ENCODE measurements at regions not wholly inside any gene's neighbourhood (a gene's known extent, or its start where the extent isn't known, plus 50 kb on each side); places are given as distances from the start of the nearest gene placed in this dataset.

DNA sequence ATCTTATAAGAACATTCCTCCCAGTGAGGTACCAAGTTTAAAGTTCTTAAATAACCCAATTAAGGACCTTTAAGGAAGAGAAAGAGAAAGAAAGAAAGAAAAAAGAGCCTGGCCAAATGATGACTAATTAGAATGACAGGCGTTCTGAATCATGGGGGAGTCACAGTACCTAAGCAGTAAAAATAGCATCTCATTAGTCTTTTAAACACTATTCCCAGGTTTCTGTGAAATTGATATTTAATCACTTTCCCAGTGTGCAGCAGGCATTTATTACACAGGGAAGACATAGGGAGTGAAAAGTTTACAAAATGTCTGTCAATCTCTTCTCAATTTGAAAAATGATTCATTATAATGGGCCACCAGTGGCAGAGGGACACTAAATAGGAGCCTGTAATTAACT, 251.4 kb upstream of the MANEA start:
- no peak for DNase-seq (ENCODE audit: low read depth)
- H3K4me3 ChIP-seq (ENCODE audit: control insufficient read depth, low read depth, low read length) = no peak overlapping the region
- TF ChIP-seq, protein P1, sequence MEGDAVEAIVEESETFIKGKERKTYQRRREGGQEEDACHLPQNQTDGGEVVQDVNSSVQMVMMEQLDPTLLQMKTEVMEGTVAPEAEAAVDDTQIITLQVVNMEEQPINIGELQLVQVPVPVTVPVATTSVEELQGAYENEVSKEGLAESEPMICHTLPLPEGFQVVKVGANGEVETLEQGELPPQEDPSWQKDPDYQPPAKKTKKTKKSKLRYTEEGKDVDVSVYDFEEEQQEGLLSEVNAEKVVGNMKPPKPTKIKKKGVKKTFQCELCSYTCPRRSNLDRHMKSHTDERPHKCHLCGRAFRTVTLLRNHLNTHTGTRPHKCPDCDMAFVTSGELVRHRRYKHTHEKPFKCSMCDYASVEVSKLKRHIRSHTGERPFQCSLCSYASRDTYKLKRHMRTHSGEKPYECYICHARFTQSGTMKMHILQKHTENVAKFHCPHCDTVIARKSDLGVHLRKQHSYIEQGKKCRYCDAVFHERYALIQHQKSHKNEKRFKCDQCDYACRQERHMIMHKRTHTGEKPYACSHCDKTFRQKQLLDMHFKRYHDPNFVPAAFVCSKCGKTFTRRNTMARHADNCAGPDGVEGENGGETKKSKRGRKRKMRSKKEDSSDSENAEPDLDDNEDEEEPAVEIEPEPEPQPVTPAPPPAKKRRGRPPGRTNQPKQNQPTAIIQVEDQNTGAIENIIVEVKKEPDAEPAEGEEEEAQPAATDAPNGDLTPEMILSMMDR (IDR thresholded peaks at IDR 0.05; ENCODE audit: control insufficient read depth, insufficient read depth, low read depth, low read length, missing control alignments) = no peak

DNA sequence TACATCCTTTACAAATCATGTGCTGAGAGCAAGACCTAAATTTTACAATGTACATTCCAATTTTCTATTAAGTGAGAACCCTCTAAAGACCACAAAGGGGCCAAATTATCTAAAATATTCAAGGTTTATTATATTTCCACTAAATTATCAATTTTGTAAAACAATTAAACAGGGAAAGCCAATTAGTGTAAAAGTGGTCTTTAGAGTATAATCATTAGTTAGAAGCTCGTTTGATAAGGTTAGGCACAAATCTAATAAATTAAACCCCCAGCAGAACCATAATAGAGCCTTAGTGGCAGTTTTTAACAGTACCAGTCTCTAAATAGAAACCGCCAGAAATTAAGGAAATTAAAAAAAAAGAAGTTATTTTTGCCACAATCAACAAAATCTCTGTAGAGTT, 249.1 kb upstream of the MANEA start:
- DNase-seq (ENCODE audit: low read depth) = no peak
- TF ChIP-seq, protein P1 (IDR thresholded peaks at IDR 0.05; ENCODE audit: control insufficient read depth, insufficient read depth, low read depth, low read length, missing control alignments) = no peak

DNA sequence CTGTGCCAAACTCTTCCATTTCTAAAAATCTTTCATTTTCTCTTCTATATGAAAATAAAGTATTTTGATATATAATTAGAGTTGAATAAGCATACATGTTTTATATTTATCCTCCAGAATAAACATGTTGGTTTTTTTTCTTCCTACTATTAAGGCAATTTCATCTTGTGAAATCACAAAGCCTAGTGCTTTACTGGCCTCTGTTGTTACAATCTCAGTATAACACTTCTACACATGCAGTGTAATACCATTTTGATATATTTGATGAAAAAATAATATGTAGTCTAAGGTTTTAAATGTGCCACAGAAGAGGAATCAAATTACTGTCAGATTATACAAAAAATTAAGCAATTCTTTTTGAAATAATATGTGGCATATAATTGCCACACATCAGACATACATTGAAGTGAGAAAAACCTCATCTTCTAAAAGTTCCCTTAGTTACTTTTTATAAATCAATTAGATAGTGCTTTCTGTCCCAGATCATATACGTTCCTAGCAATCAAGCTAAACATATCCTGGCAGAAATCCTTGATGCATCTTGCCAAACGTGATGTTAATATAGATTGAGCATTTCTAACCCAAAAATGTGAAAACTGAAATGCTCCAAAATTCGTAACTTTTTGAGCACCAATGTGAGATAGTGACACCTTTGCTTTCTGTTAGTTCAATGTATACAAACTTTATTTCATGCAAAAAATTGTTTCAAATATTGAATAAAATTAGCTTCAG, 225.1 kb upstream of the MANEA start:
- no peak overlapping the region for H3K4me3 ChIP-seq (ENCODE audit: control insufficient read depth, low read depth, low read length)
- no peak for DNase-seq (ENCODE audit: low read depth)
- TF ChIP-seq, protein P1 (IDR thresholded peaks at IDR 0.05; ENCODE audit: control insufficient read depth, insufficient read depth, low read depth, low read length, missing control alignments) = no peak

More for the DNA sequence above, 249.1 kb upstream of the MANEA start:
- no peak overlapping the region for H3K4me3 ChIP-seq (ENCODE audit: control insufficient read depth, low read depth, low read length)

DNA sequence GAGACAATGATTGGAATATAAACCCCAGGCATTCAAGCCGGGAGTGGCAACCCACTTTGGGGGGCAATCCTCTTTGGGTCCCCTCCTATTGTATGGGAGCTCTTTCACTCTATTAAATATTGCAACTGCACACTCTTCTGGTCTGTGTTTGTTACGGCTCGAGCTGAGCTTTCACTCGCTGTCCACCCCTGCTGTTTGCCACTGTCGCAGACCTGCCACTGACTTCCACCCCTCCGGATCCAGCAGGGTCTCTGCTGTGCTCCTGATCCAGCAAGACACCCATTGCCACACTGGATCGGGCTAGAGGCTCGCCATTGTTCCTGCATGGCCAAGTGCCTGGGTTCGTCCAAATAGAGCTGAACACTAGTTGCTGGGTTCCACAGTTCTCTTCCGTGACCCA, 222.8 kb upstream of the MANEA start:
- no peak for DNase-seq (ENCODE audit: low read depth)
- H3K4me3 ChIP-seq (ENCODE audit: control insufficient read depth, low read depth, low read length) = no peak overlapping the region
- TF ChIP-seq, protein P1 (IDR thresholded peaks at IDR 0.05; ENCODE audit: control insufficient read depth, insufficient read depth, low read depth, low read length, missing control alignments) = no peak

DNA sequence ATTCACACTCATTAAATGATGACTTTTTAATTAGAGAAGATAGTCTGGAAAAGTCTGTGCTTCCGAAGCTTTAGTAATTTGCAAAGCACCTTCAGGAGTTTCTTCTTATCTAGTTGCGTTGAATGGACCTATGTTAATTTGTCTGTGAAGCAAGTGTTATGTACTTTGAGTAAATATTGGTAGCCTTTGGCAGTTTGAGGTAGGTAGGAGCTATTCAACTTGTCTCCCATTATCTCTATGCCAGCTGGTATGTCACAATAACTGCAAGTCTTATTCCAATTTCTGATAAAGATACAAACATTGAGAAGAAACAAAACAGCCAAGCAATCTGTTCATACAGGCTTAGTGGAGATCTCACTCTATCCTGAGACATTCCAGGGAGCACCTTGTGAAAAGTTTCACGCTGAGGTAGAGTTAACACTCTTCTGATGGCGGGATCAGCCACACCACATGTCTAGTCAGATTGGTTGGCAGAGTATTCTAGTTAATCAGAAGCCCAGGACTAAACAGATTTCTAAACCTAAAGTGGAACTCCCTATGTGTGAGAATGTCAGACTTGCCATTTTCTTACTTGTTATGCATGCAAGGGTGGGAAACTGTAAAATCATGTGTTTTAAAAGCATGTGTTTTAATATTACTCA, 219.8 kb upstream of the MANEA start:
- TF ChIP-seq, protein P1 (IDR thresholded peaks at IDR 0.05; ENCODE audit: control insufficient read depth, insufficient read depth, low read depth, low read length, missing control alignments) = no peak
- no peak for DNase-seq (ENCODE audit: low read depth)
- no peak overlapping the region for H3K4me3 ChIP-seq (ENCODE audit: control insufficient read depth, low read depth, low read length)

DNA sequence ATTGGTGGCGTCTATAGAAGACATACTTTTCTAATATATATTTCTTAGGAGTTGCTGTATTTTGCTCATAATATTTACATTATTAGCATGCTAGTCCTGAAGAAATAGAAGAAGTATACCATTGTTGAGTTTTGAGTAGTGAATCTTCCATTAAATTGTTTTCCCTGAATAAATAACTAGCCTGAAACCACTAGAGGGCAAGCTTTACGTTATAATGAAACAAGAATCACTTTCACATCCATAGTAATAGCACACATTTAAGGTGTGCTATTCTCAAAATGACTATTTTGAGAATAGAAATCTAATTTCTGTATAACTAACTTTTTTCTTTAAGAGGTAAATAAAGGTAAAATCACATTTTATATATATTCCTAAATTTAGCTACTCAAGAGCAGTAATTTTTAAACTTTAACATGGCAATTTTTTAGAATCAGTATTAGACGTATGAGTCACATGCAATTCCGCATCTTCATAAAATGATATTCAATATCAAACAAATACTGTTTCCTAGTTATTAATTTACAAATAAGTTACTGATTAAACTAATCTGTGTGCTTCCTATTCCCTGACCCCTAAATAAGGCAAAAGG, 213.2 kb upstream of the MANEA start:
- TF ChIP-seq, protein P1 (IDR thresholded peaks at IDR 0.05; ENCODE audit: control insufficient read depth, insufficient read depth, low read depth, low read length, missing control alignments) = peak; percentile 20
- DNase-seq (ENCODE audit: low read depth) = no peak
- H3K4me3 ChIP-seq (ENCODE audit: control insufficient read depth, low read depth, low read length) = no peak overlapping the region

Data from AG09309 (cell line).